Choroid plexus epithelial cell (primary cell): ENCODE measurements at regions not wholly inside any gene's neighbourhood (a gene's known extent, or its start where the extent isn't known, plus 50 kb on each side); places are given as distances from the start of the nearest gene placed in this dataset.

Source experiments
- DNase-seq: peaks from one replicate; pipeline ENCODE4 v3.0.0-alpha.2; 2010; ENCODE audit warnings: low read depth
- H3K4me3 ChIP-seq: 2 replicates; pipeline ENCODE4 v1.5.1; 2011; ENCODE audit warnings: low read depth, mild to moderate bottlenecking, control low read depth, low read length, moderate library complexity
- CTCF ChIP-seq: conservative IDR thresholded peaks from 2 replicates; pipeline ENCODE4 v1.5.1; 2011; ENCODE audit warnings: low read depth, mild to moderate bottlenecking, control low read depth, inconsistent platforms, low read length, moderate library complexity

GRCh38 chr3:193085655-193086054 is 155.4 kb upstream of the PLAAT1 start:
- H3K4me3 ChIP-seq: no peak overlapping the region
- TF ChIP-seq CTCF: no peak
- no peak for DNase-seq

GRCh38 chr3:193086681-193087080 is 154.3 kb upstream of the PLAAT1 start:
- no peak for TF ChIP-seq CTCF
- no peak for DNase-seq
- no peak overlapping the region for H3K4me3 ChIP-seq

GRCh38 chr3:193087336-193087735 is 153.7 kb upstream of the PLAAT1 start:
- TF ChIP-seq CTCF: no peak
- no peak for DNase-seq
- no peak overlapping the region for H3K4me3 ChIP-seq

- no peak for TF ChIP-seq CTCF
- no peak for DNase-seq
- no peak overlapping the region for H3K4me3 ChIP-seq
Observed at GRCh38 chr3:193095366-193095765, 145.7 kb upstream of the PLAAT1 start.

- H3K4me3 ChIP-seq: no peak overlapping the region
- DNase-seq: no peak
- TF ChIP-seq CTCF: no peak
Observed at GRCh38 chr3:193096076-193096475, 144.9 kb upstream of the PLAAT1 start.

GRCh38 chr3:193114431-193115340 is 126.3 kb upstream of the PLAAT1 start:
- TF ChIP-seq CTCF: no peak

GRCh38 chr3:193116871-193117270 is 124.2 kb upstream of the PLAAT1 start:
- no peak for DNase-seq
- no peak overlapping the region for H3K4me3 ChIP-seq
- TF ChIP-seq CTCF: no peak

More at GRCh38 chr3:193114431-193115340, 126.3 kb upstream of the PLAAT1 start:
- no peak overlapping the region for H3K4me3 ChIP-seq
- DNase-seq: no peak
